ENCODE measurements at regions not wholly inside any gene's neighbourhood (a gene's known extent, or its start where the extent isn't known, plus 50 kb on each side); places are given as distances from the start of the nearest gene placed in this dataset.
A peak's percentile ranks its signal among the peaks of the same experiment; 100 is the strongest.

DNA sequence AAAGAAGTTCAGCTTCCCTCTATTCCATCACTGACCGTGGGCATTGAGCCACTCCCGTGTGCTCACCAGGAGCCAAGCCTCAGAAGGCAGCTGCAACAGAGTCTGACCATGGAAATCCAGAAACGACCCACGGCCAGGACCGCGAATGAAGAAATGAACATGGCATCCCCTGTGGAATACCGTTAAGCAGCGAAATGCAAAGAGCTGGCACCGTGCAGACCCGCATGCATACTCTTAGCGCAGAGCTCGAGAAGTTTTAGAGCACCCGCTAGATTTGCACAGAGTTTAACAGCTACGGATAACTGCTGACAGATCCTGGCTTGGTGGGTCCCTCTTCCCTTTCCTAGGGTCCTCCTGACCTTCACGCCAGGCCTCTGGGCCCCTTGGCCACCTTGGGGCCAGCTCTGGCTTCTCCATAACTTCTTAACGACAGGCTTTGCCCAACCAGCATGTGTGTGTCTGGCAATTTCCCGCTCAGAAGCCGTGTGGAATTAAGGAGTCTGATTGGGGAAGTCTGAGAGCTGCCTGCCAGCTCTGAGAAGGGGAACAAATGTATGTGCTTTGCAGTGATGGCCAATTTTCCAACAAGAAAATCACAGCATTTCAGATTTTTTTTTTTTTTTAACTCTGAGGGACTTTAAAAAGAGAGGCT, 75.3 kb upstream of the COL5A1 start:
- ATAC-seq, result no peak
- TF ChIP-seq ARNTL (CRISPR knock-in tag; IDR thresholded peaks at IDR 0.05; ENCODE audit: borderline replicate concordance, low read depth) (no peak), ISL1 (CRISPR knock-in tag; IDR thresholded peaks at IDR 0.05) (no peak), ZFP30 (CRISPR knock-in tag; IDR thresholded peaks at IDR 0.05) (no peak), BACH2 (CRISPR knock-in tag; IDR thresholded peaks at IDR 0.05; ENCODE audit: borderline replicate concordance) (no peak), CSDC2 (CRISPR knock-in tag; IDR thresholded peaks at IDR 0.05) (no peak), RARB (CRISPR knock-in tag; IDR thresholded peaks at IDR 0.05) (no peak), ZNF8 (CRISPR knock-in tag; IDR thresholded peaks at IDR 0.05) (no peak), SNAI2 (CRISPR knock-in tag; IDR thresholded peaks at IDR 0.05) (no peak)
- TF ChIP-seq, protein P1, sequence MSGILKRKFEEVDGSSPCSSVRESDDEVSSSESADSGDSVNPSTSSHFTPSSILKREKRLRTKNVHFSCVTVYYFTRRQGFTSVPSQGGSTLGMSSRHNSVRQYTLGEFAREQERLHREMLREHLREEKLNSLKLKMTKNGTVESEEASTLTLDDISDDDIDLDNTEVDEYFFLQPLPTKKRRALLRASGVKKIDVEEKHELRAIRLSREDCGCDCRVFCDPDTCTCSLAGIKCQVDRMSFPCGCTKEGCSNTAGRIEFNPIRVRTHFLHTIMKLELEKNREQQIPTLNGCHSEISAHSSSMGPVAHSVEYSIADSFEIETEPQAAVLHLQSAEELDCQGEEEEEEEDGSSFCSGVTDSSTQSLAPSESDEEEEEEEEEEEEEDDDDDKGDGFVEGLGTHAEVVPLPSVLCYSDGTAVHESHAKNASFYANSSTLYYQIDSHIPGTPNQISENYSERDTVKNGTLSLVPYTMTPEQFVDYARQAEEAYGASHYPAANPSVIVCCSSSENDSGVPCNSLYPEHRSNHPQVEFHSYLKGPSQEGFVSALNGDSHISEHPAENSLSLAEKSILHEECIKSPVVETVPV (CRISPR knock-in tag; IDR thresholded peaks at IDR 0.05), result no peak
- TF ChIP-seq, protein P2, sequence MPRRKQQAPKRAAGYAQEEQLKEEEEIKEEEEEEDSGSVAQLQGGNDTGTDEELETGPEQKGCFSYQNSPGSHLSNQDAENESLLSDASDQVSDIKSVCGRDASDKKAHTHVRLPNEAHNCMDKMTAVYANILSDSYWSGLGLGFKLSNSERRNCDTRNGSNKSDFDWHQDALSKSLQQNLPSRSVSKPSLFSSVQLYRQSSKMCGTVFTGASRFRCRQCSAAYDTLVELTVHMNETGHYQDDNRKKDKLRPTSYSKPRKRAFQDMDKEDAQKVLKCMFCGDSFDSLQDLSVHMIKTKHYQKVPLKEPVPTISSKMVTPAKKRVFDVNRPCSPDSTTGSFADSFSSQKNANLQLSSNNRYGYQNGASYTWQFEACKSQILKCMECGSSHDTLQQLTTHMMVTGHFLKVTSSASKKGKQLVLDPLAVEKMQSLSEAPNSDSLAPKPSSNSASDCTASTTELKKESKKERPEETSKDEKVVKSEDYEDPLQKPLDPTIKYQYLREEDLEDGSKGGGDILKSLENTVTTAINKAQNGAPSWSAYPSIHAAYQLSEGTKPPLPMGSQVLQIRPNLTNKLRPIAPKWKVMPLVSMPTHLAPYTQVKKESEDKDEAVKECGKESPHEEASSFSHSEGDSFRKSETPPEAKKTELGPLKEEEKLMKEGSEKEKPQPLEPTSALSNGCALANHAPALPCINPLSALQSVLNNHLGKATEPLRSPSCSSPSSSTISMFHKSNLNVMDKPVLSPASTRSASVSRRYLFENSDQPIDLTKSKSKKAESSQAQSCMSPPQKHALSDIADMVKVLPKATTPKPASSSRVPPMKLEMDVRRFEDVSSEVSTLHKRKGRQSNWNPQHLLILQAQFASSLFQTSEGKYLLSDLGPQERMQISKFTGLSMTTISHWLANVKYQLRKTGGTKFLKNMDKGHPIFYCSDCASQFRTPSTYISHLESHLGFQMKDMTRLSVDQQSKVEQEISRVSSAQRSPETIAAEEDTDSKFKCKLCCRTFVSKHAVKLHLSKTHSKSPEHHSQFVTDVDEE (CRISPR knock-in tag; IDR thresholded peaks at IDR 0.05), result no peak
- TF ChIP-seq, protein P3, sequence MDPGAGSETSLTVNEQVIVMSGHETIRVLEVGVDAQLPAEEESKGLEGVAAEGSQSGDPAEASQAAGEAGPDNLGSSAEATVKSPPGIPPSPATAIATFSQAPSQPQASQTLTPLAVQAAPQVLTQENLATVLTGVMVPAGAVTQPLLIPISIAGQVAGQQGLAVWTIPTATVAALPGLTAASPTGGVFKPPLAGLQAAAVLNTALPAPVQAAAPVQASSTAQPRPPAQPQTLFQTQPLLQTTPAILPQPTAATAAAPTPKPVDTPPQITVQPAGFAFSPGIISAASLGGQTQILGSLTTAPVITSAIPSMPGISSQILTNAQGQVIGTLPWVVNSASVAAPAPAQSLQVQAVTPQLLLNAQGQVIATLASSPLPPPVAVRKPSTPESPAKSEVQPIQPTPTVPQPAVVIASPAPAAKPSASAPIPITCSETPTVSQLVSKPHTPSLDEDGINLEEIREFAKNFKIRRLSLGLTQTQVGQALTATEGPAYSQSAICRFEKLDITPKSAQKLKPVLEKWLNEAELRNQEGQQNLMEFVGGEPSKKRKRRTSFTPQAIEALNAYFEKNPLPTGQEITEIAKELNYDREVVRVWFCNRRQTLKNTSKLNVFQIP (CRISPR knock-in tag; IDR thresholded peaks at IDR 0.05; ENCODE audit: borderline replicate concordance, low read depth), result no peak

DNA sequence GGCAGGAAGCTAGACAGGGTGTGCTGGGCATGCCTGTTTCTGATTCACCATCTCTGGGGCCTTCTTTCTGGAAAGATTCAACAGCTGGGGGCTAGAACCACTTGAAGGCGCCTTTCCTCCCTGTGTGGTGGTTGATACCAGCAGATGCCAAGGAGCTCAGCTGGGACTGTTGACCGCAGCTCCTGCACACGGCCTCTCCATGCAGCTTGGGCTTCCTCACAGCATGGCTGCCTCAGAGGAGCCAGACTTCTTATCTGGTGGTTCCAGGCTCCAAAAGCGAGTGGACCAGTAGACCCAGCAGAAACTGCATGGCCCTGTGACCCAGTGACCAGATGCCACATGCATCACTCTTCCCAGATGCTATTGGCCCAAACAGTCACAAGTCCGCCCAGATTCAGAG, 74.7 kb upstream of the COL5A1 start:
- no peak for ATAC-seq
- no peak for TF ChIP-seq ARNTL (CRISPR knock-in tag; IDR thresholded peaks at IDR 0.05; ENCODE audit: borderline replicate concordance, low read depth)
- TF ChIP-seq ZNF565 (CRISPR knock-in tag; conservative IDR thresholded peaks at IDR 0.05; ENCODE audit: low read depth), result peak; percentile 94

DNA sequence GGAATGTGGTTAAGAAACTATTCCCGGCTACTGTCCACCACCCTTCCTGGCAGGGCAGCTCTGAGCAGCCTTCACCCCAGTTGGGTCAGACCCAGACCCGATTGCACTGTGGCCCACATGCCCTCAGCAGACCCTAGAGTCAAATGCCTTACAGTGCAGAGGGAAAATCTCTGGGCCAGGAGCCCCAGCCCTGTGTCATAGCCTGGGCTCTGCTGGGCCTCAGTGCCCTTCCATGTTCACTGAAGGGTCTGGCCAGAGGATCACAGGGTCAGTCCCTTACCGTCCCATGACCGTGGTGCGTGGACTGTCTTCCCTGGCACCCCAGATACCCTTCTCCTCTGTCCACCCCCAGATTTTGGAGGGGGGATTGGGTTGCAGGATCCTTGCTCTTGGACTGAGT, 73.5 kb upstream of the COL5A1 start:
- no peak for ATAC-seq
- TF ChIP-seq PPARA (CRISPR knock-in tag; IDR thresholded peaks at IDR 0.05; ENCODE audit: borderline replicate concordance) (no peak), ZFP3 (CRISPR knock-in tag; IDR thresholded peaks at IDR 0.05) (no peak), OSR1 (CRISPR knock-in tag; IDR thresholded peaks at IDR 0.05) (no peak), ARNTL (CRISPR knock-in tag; IDR thresholded peaks at IDR 0.05; ENCODE audit: borderline replicate concordance, low read depth) (no peak), BACH2 (CRISPR knock-in tag; IDR thresholded peaks at IDR 0.05; ENCODE audit: borderline replicate concordance) (no peak), CSDC2 (CRISPR knock-in tag; IDR thresholded peaks at IDR 0.05) (no peak), SNAI2 (CRISPR knock-in tag; IDR thresholded peaks at IDR 0.05) (no peak), TOX (CRISPR knock-in tag; IDR thresholded peaks at IDR 0.05; ENCODE audit: borderline replicate concordance) (no peak), RARB (CRISPR knock-in tag; IDR thresholded peaks at IDR 0.05) (no peak), ZNF565 (CRISPR knock-in tag; conservative IDR thresholded peaks at IDR 0.05; ENCODE audit: low read depth) (no peak), GLIS3 (CRISPR knock-in tag; IDR thresholded peaks at IDR 0.05) (no peak), ZNF8 (CRISPR knock-in tag; IDR thresholded peaks at IDR 0.05) (no peak)
- TF ChIP-seq, protein P4, sequence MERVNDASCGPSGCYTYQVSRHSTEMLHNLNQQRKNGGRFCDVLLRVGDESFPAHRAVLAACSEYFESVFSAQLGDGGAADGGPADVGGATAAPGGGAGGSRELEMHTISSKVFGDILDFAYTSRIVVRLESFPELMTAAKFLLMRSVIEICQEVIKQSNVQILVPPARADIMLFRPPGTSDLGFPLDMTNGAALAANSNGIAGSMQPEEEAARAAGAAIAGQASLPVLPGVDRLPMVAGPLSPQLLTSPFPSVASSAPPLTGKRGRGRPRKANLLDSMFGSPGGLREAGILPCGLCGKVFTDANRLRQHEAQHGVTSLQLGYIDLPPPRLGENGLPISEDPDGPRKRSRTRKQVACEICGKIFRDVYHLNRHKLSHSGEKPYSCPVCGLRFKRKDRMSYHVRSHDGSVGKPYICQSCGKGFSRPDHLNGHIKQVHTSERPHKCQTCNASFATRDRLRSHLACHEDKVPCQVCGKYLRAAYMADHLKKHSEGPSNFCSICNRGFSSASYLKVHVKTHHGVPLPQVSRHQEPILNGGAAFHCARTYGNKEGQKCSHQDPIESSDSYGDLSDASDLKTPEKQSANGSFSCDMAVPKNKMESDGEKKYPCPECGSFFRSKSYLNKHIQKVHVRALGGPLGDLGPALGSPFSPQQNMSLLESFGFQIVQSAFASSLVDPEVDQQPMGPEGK (CRISPR knock-in tag; IDR thresholded peaks at IDR 0.05; ENCODE audit: borderline replicate concordance), result no peak
- TF ChIP-seq, protein P3 (CRISPR knock-in tag; IDR thresholded peaks at IDR 0.05; ENCODE audit: borderline replicate concordance, low read depth), result no peak
- TF ChIP-seq, protein P2 (CRISPR knock-in tag; IDR thresholded peaks at IDR 0.05), result no peak

Measured in SK-N-SH treated with all-trans-retinoic acid at 6 μM for 48 hours (cell line).